Keratinocyte (primary cell): ENCODE measurements at regions not wholly inside any gene's neighbourhood (a gene's known extent, or its start where the extent isn't known, plus 50 kb on each side); places are given as distances from the start of the nearest gene placed in this dataset.

Experiments
- DNase-seq: peaks from one replicate; pipeline ENCODE4 v3.0.0-alpha.2; 2011; ENCODE audit warnings: low read depth, missing footprints, low spot score
- FAIRE-seq: peaks from 2 replicates; lab custom pipeline; 2011; peaks lifted over from hg19 to GRCh38; lab: Jason Lieb, UNC
- H2AFZ ChIP-seq: 2 replicates; pipeline ENCODE4 v1.6.0; 2012; ENCODE audit warnings: low read length, control low read depth, inconsistent platforms; ENCODE audit not compliant: control insufficient read depth
- H3K27ac ChIP-seq: 2 replicates; pipeline ENCODE4 v1.5.1; 2011; ENCODE audit warnings: low read length; ENCODE audit not compliant: control insufficient read depth, insufficient read depth
- H3K27me3 ChIP-seq: 3 replicates; pipeline ENCODE4 v1.6.0; 2011; ENCODE audit warnings: low read length; ENCODE audit not compliant: control insufficient read depth, insufficient read depth; ENCODE audit errors: extremely low read depth
- H3K36me3 ChIP-seq, 2 experiments: 2 replicates in 1 of 2; 3 replicates in 1 of 2; pipeline ENCODE4 v1.5.1; 2011; ENCODE audit warnings: low read length in 2 of 2, mild to moderate bottlenecking in 1 of 2; ENCODE audit not compliant: control insufficient read depth in 2 of 2, insufficient read depth in 2 of 2; ENCODE audit errors: extremely low read depth in 1 of 2
- H3K4me1 ChIP-seq: 3 replicates; pipeline ENCODE4 v1.5.1; 2011; ENCODE audit warnings: low read length; ENCODE audit not compliant: control insufficient read depth, insufficient read depth; ENCODE audit errors: extremely low read depth
- H3K4me2 ChIP-seq: 3 replicates; pipeline ENCODE4 v1.6.0; 2011; ENCODE audit warnings: low read depth, low read length; ENCODE audit not compliant: control insufficient read depth, insufficient read depth; ENCODE audit errors: extremely low read depth
- H3K4me3 ChIP-seq, 3 experiments: fragments of 200-600 bp in 1 of 3; sonication (generic) in 1 of 3; 2 replicates in 2 of 3; 3 replicates in 1 of 3; pipeline ENCODE4 v1.5.1; 2011 to 2016; ENCODE audit warnings: low read length in 3 of 3, mild to moderate bottlenecking in 3 of 3, control low read depth in 2 of 3, inconsistent platforms in 1 of 3, low read depth in 1 of 3, mixed read lengths in 1 of 3, mixed run types in 1 of 3, moderate library complexity in 1 of 3; ENCODE audit not compliant: control insufficient read depth in 2 of 3, insufficient read depth in 2 of 3; ENCODE audit errors: extremely low read depth in 1 of 3
- H3K79me2 ChIP-seq: 2 replicates; pipeline ENCODE4 v1.6.0; 2012; ENCODE audit warnings: low read length; ENCODE audit not compliant: control insufficient read depth, insufficient read depth
- H3K9ac ChIP-seq: 3 replicates; pipeline ENCODE4 v1.6.0; 2011; ENCODE audit warnings: low read length; ENCODE audit not compliant: control insufficient read depth, insufficient read depth; ENCODE audit errors: extremely low read depth
- H3K9me1 ChIP-seq: 3 replicates; pipeline ENCODE4 v1.6.0; 2011; ENCODE audit warnings: low read length; ENCODE audit not compliant: control insufficient read depth, insufficient read depth; ENCODE audit errors: extremely low read depth
- H3K9me3 ChIP-seq: 2 replicates; pipeline ENCODE4 v1.5.1; 2012; ENCODE audit warnings: low read depth, low read length; ENCODE audit not compliant: control insufficient read depth
- H4K20me1 ChIP-seq: 3 replicates; pipeline ENCODE4 v1.6.0; 2011; ENCODE audit warnings: low read length; ENCODE audit not compliant: control insufficient read depth, insufficient read depth; ENCODE audit errors: extremely low read depth
- EZH2 ChIP-seq: IDR thresholded peaks from one replicate; pipeline ENCODE4 v1.6.1; 2012; ENCODE audit warnings: inconsistent platforms, mild to moderate bottlenecking, low read length, moderate library complexity
- dilution Hi-C: fragments of 300-500 bp; cut with MboI; formaldehyde crosslinking; loops from one replicate; pipeline ENCODE4 v1.7.0; 2020; ENCODE audit warnings: low sequenced_read_pairs; ENCODE audit not compliant: extremely low pct_ligation_motif_present
- TF ChIP-seq, protein P1 (sequence below), 3 experiments: IDR thresholded peaks in 1 of 3; conservative IDR thresholded peaks in 1 of 3; optimal IDR thresholded peaks in 1 of 3; 2 replicates in 2 of 3; 3 replicates in 1 of 3; pipeline versions ENCODE3 to v1.5.1; 2011; ENCODE audit warnings: low read length in 3 of 3, mild to moderate bottlenecking in 3 of 3, moderate library complexity in 2 of 3, control low read depth in 1 of 3, inconsistent platforms in 1 of 3; ENCODE audit not compliant: insufficient read depth in 2 of 3; ENCODE audit errors: extremely low read depth in 1 of 3

DNA sequence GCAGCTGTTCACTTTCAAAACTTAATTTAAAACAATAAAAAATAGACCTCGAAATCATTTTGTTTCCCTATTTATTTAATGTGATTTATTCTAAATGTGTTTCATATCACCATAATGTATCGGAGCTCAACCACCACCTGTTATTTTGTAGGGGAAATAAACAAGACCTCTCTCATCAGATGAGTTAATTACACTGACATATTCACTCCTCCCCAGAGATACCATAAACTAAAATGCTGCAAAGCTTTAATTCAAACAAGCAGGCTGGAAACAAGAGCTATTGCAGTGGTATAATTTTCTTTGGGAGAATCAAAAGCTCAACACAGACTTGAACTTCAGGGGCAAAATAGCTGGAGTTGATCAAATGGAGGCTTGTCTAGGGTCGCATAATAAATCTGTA lies 303.5 kb upstream of the TSHZ2 start:
- H3K9me1 ChIP-seq = no peaks in the 10 kb centered on the region
- H3K4me2 ChIP-seq = no peak overlapping the region
- DNase-seq (no peak), FAIRE-seq (no peak)
- no peaks in the 10 kb centered on the region for H3K36me3 ChIP-seq
- TF ChIP-seq, protein P1, sequence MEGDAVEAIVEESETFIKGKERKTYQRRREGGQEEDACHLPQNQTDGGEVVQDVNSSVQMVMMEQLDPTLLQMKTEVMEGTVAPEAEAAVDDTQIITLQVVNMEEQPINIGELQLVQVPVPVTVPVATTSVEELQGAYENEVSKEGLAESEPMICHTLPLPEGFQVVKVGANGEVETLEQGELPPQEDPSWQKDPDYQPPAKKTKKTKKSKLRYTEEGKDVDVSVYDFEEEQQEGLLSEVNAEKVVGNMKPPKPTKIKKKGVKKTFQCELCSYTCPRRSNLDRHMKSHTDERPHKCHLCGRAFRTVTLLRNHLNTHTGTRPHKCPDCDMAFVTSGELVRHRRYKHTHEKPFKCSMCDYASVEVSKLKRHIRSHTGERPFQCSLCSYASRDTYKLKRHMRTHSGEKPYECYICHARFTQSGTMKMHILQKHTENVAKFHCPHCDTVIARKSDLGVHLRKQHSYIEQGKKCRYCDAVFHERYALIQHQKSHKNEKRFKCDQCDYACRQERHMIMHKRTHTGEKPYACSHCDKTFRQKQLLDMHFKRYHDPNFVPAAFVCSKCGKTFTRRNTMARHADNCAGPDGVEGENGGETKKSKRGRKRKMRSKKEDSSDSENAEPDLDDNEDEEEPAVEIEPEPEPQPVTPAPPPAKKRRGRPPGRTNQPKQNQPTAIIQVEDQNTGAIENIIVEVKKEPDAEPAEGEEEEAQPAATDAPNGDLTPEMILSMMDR (optimal IDR thresholded peaks at IDR 0.05 in 1 of 3, IDR thresholded peaks at IDR 0.05 in 1 of 3, conservative IDR thresholded peaks at IDR 0.05 in 1 of 3; ENCODE audit: extremely low read depth in 1 of 3, insufficient read depth in 2 of 3, low read length in 3 of 3) = no peak
- no peak for TF ChIP-seq EZH2
- H3K9me3 ChIP-seq = no peaks in the 10 kb centered on the region
- no peaks in the 10 kb centered on the region for H3K27me3 ChIP-seq
- no peaks in the 10 kb centered on the region for H4K20me1 ChIP-seq
- H3K4me3 ChIP-seq = no peak overlapping the region
- dilution Hi-C loops = no loop called here
- H3K4me1 ChIP-seq = no peaks in the 10 kb centered on the region
- H3K27ac ChIP-seq = no peak overlapping the region
- H3K79me2 ChIP-seq = no peaks in the 10 kb centered on the region
- no peak overlapping the region for H3K9ac ChIP-seq
- H2AFZ ChIP-seq = no peak overlapping the region

DNA sequence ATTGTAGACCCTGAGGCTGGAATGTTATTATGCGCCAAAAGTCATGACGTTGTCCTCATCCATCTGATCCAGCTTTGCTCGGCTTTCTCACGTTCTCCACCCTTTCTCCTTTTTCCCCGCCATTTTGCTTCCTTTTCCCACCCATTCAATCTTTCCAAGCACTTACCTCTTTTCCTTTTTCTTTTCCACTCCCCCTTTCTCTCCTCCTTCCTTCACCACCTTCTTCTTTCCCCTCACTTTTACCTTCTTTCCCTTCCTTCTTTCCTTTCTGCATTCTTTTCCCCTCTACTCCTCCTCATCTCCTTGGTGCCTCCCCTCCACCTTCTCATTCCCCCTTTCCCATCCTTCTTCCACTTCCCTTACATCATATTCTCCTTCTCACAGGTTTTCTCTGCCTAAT lies 304.8 kb upstream of the TSHZ2 start:
- Histone ChIP-seq H2AFZ (no peak overlapping the region), H3K9ac (no peak overlapping the region), H3K27me3 (no peaks in the 10 kb centered on the region), H4K20me1 (no peaks in the 10 kb centered on the region), H3K36me3 (no peaks in the 10 kb centered on the region), H3K4me2 (no peak overlapping the region), H3K79me2 (no peaks in the 10 kb centered on the region), H3K4me3 (no peak overlapping the region), H3K27ac (no peak overlapping the region), H3K9me3 (no peaks in the 10 kb centered on the region), H3K9me1 (no peaks in the 10 kb centered on the region), H3K4me1 (no peaks in the 10 kb centered on the region)
- no peak for TF ChIP-seq EZH2
- dilution Hi-C loops = no loop called here
- FAIRE-seq = no peak
- no peak for DNase-seq

DNA sequence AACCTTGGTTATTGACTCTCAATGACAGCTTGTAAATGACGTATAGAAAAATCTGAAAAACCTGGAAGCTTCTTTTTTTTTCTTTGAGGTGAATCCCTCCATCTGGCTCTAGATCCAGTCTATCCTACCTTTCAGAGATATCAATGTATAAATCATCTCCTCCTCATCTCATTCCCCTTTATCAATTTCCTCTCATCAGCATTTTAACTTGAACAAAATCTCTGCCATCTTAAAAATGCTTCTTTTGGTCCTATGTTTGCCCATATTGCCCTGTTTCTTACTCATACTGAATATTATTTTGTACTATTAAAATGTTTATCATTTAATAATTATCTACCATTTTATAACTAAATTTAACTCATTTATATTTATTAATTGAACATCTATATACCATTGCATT lies 306.7 kb upstream of the TSHZ2 start:
- TF ChIP-seq, protein P1 (optimal IDR thresholded peaks at IDR 0.05 in 1 of 3, IDR thresholded peaks at IDR 0.05 in 1 of 3, conservative IDR thresholded peaks at IDR 0.05 in 1 of 3; ENCODE audit: extremely low read depth in 1 of 3, insufficient read depth in 2 of 3, low read length in 3 of 3) = no peak
- TF ChIP-seq EZH2 = no peak
- FAIRE-seq = no peak
- dilution Hi-C loops = no loop called here

More for the DNA sequence above, 306.7 kb upstream of the TSHZ2 start:
- Histone ChIP-seq H3K36me3 (no peaks in the 10 kb centered on the region), H3K4me2 (no peak overlapping the region), H3K27ac (no peak overlapping the region), H3K79me2 (no peaks in the 10 kb centered on the region), H3K27me3 (no peaks in the 10 kb centered on the region), H3K9me1 (no peaks in the 10 kb centered on the region), H3K4me3 (no peak overlapping the region), H4K20me1 (no peaks in the 10 kb centered on the region), H3K9ac (no peak overlapping the region), H3K4me1 (no peaks in the 10 kb centered on the region), H2AFZ (no peak overlapping the region), H3K9me3 (no peaks in the 10 kb centered on the region)
- DNase-seq = no peak
